IMR-90 (cell line): ENCODE measurements at regions not wholly inside any gene's neighbourhood (a gene's known extent, or its start where the extent isn't known, plus 50 kb on each side); places are given as distances from the start of the nearest gene placed in this dataset.

Experiments used
- ATAC-seq: fragments of 200-7000 bp; cut with Tn5 transposase; 2 replicates; pipeline ENCODE4 v1.9.1; 2020; ENCODE audit warnings: low read depth, mild to moderate bottlenecking, moderate library complexity
- BruUV-seq: library from RNA; stranded (reverse); fragments of 400-500 nt; replicated peaks from 2 replicates; lab custom pipeline; 2021; lab: Mats Ljungman, UMichigan
- CTCF ChIA-PET: fragments of 300-600 bp; formaldehyde crosslinking; extraction: SDS; loops from one replicate; lab custom pipeline; 2021; ENCODE audit warnings: antibody characterized with exemption; lab: Yijun Ruan, JAX
- POLR2A ChIA-PET: fragments of 300-600 bp; sonication (Branson Sonifier 250); formaldehyde crosslinking; loops from one replicate; lab custom pipeline; 2022; ENCODE audit warnings: antibody characterized with exemption; ENCODE audit not compliant: unreplicated experiment; lab: Charles Lee
- DNase-seq: peaks from one replicate; pipeline ENCODE4 v3.0.0; 2013
- H2AFZ ChIP-seq: replicated peaks from 2 replicates; pipeline ENCODE3; 2013; ENCODE audit warnings: low read length, mild to moderate bottlenecking; ENCODE audit not compliant: poor library complexity
- H2AK5ac ChIP-seq: 2 replicates; pipeline ENCODE4 v1.6.1; 2013; ENCODE audit warnings: low read depth, low read length, inconsistent platforms
- H2AK9ac ChIP-seq: replicated peaks from 2 replicates; pipeline ENCODE3; 2013; ENCODE audit warnings: mild to moderate bottlenecking, low read depth, low read length, moderate library complexity; ENCODE audit not compliant: poor library complexity
- H2BK120ac ChIP-seq: 2 replicates; pipeline ENCODE4 v1.6.1; 2013; ENCODE audit warnings: low read depth, low read length, inconsistent platforms
- H2BK15ac ChIP-seq: 3 replicates; pipeline ENCODE4 v1.6.1; 2013; ENCODE audit warnings: low read depth, low read length, inconsistent platforms
- H2BK20ac ChIP-seq: 2 replicates; pipeline ENCODE4 v1.6.1; 2013; ENCODE audit warnings: low read depth, mild to moderate bottlenecking, inconsistent platforms, low read length, moderate library complexity
- H2BK5ac ChIP-seq: 2 replicates; pipeline ENCODE4 v1.6.1; 2013; ENCODE audit warnings: mild to moderate bottlenecking, low read depth, low read length, inconsistent platforms; ENCODE audit not compliant: poor library complexity, severe bottlenecking
- H3K14ac ChIP-seq: replicated peaks from 2 replicates; pipeline ENCODE4 v1.6.1; 2013; ENCODE audit warnings: low read depth, low read length, inconsistent platforms
- H3K18ac ChIP-seq: 2 replicates; pipeline ENCODE4 v1.6.1; 2013; ENCODE audit warnings: low read depth, low read length, control low read depth
- H3K23ac ChIP-seq: 2 replicates; pipeline ENCODE4 v1.6.1; 2013; ENCODE audit warnings: low read depth, low read length, inconsistent platforms
- H3K27ac ChIP-seq: 2 replicates; pipeline ENCODE4 v1.5.1; 2013; ENCODE audit warnings: mild to moderate bottlenecking, control low read depth, low read length; ENCODE audit not compliant: insufficient read depth
- H3K27me3 ChIP-seq: 2 replicates; pipeline ENCODE4 v1.6.1; 2013; ENCODE audit warnings: low read length; ENCODE audit not compliant: control insufficient read depth, insufficient read depth
- H3K36me3 ChIP-seq: 2 replicates; pipeline ENCODE4 v1.6.1; 2013; ENCODE audit warnings: low read length, mixed read lengths; ENCODE audit not compliant: control insufficient read depth, insufficient read depth
- H3K4ac ChIP-seq: 2 replicates; pipeline ENCODE4 v1.6.1; 2013; ENCODE audit warnings: low read depth, low read length, inconsistent platforms
- H3K4me1 ChIP-seq: 2 replicates; pipeline ENCODE4 v1.6.1; 2013; ENCODE audit warnings: low read length, mixed read lengths; ENCODE audit not compliant: control insufficient read depth, insufficient read depth
- H3K4me2 ChIP-seq: 2 replicates; pipeline ENCODE4 v1.6.1; 2013; ENCODE audit warnings: low read depth, mild to moderate bottlenecking, control low read depth, low read length, moderate library complexity
- H3K4me3 ChIP-seq: 2 replicates; pipeline ENCODE4 v1.5.1; 2013; ENCODE audit warnings: low read depth, mild to moderate bottlenecking, control low read depth, low read length, moderate library complexity; ENCODE audit not compliant: insufficient read depth
- H3K56ac ChIP-seq: 2 replicates; pipeline ENCODE4 v1.6.1; 2013; ENCODE audit warnings: low read length, inconsistent platforms; ENCODE audit not compliant: insufficient read depth; ENCODE audit errors: extremely low read depth
- H3K79me1 ChIP-seq, 2 experiments: 2 replicates each; pipeline ENCODE4 v1.6.1; 2013; ENCODE audit warnings: low read length in 2 of 2, inconsistent platforms in 1 of 2, low read depth in 1 of 2
- H3K9ac ChIP-seq: 2 replicates; pipeline ENCODE4 v1.6.1; 2013; ENCODE audit warnings: low read depth, low read length, control low read depth
- H3K9me1 ChIP-seq: 2 replicates; pipeline ENCODE4 v1.6.1; 2013; ENCODE audit warnings: low read length, inconsistent platforms; ENCODE audit not compliant: insufficient read depth
- H3K9me3 ChIP-seq: 2 replicates; pipeline ENCODE4 v1.6.1; 2013; ENCODE audit warnings: low read length; ENCODE audit not compliant: control insufficient read depth, insufficient read depth
- H4K20me1 ChIP-seq: 2 replicates; pipeline ENCODE4 v1.6.1; 2013; ENCODE audit warnings: low read length, inconsistent platforms; ENCODE audit not compliant: insufficient read depth
- H4K5ac ChIP-seq: 2 replicates; pipeline ENCODE4 v1.6.1; 2013; ENCODE audit warnings: mild to moderate bottlenecking, low read depth, low read length, control low read depth
- H4K8ac ChIP-seq, 2 experiments: 2 replicates each; pipeline ENCODE4 v1.6.1; 2013; ENCODE audit warnings: low read depth in 2 of 2, low read length in 2 of 2, control low read depth in 1 of 2, inconsistent platforms in 1 of 2
- H4K91ac ChIP-seq: 2 replicates; pipeline ENCODE4 v1.6.1; 2013; ENCODE audit warnings: low read depth, low read length, inconsistent platforms; ENCODE audit not compliant: insufficient read depth
- BHLHE40 ChIP-seq: fragments of 150-350 bp; IDR thresholded peaks from 2 replicates; pipeline ENCODE4 v1.6.1; 2016; ENCODE audit warnings: mild to moderate bottlenecking, low read depth, low read length
- CEBPB ChIP-seq: IDR thresholded peaks from 2 replicates; pipeline ENCODE4 v1.6.1; 2012; ENCODE audit warnings: low read depth, low read length, improper control_type of control experiment
- CHD1 ChIP-seq: IDR thresholded peaks from 2 replicates; pipeline ENCODE4 v1.6.1; 2012; ENCODE audit warnings: low read depth, low read length, improper control_type of control experiment
- FOS ChIP-seq: fragments of 150-350 bp; IDR thresholded peaks from 2 replicates; pipeline ENCODE4 v1.6.1; 2016; ENCODE audit warnings: low read depth, low read length
- MAFK ChIP-seq: IDR thresholded peaks from 2 replicates; pipeline ENCODE4 v1.6.1; 2012; ENCODE audit warnings: low read depth, low read length, improper control_type of control experiment
- MAZ ChIP-seq: IDR thresholded peaks from 2 replicates; pipeline ENCODE4 v1.6.1; 2012; ENCODE audit warnings: low read depth, mild to moderate bottlenecking, low read length, improper control_type of control experiment, moderate library complexity, borderline replicate concordance
- MXI1 ChIP-seq: IDR thresholded peaks from 2 replicates; pipeline ENCODE4 v1.6.1; 2012; ENCODE audit warnings: low read depth, mild to moderate bottlenecking, low read length, moderate library complexity, borderline replicate concordance
- NFE2L2 ChIP-seq: fragments of 150-350 bp; IDR thresholded peaks from 2 replicates; pipeline ENCODE4 v1.6.1; 2016; ENCODE audit warnings: low read depth, mild to moderate bottlenecking, low read length
- POLR2A ChIP-seq: IDR thresholded peaks from 2 replicates; pipeline ENCODE4 v1.6.1; 2012; ENCODE audit warnings: mild to moderate bottlenecking, low read depth, low read length
- RAD21 ChIP-seq: IDR thresholded peaks from 2 replicates; pipeline ENCODE4 v1.6.1; 2012; ENCODE audit warnings: low read length, improper control_type of control experiment
- RCOR1 ChIP-seq: IDR thresholded peaks from 2 replicates; pipeline ENCODE4 v1.6.1; 2012; ENCODE audit warnings: mild to moderate bottlenecking, low read length, improper control_type of control experiment; ENCODE audit not compliant: insufficient replicate concordance
- RFX5 ChIP-seq: IDR thresholded peaks from 2 replicates; pipeline ENCODE4 v1.8.0; 2012; ENCODE audit warnings: low read depth, mild to moderate bottlenecking, low read length, moderate library complexity
- SMC3 ChIP-seq: fragments of 150-350 bp; IDR thresholded peaks from 2 replicates; pipeline ENCODE4 v1.6.1; 2016; ENCODE audit warnings: low read depth, mild to moderate bottlenecking, antibody characterized with exemption, low read length, moderate library complexity
- WGBS, 2 experiments: methylation state at CpG; one replicate each; pipeline versions ENCODE4 v1.1.5 to v1.1.7; 2013; ENCODE audit warnings: missing lambda C conversion rate in 2 of 2; ENCODE audit not compliant: insufficient read length in 1 of 2; ENCODE audit errors: extremely low coverage in 2 of 2; 5-methylcytosine and 5-hydroxymethylcytosine counted together
- dilution Hi-C: fragments of 300-500 bp; cut with HindIII; formaldehyde crosslinking; loops from one replicate; pipeline ENCODE4 v1.14.3; 2018; ENCODE audit warnings: low sequenced_read_pairs; ENCODE audit not compliant: unreplicated experiment
- in situ Hi-C: fragments of 300-500 bp; cut with MboI; formaldehyde crosslinking; loops from 3 replicates; pipeline ENCODE4 v1.14.3; 2019; ENCODE audit warnings: low sequenced_read_pairs, inconsistent platforms, mixed read lengths
- intact Hi-C: fragments of 100-400 bp; cut with micrococcal nuclease; formaldehyde crosslinking; loops from 2 replicates; pipeline ENCODE4 v1.10.0; 2022
- TF ChIP-seq, protein P1 (sequence below): fragments of 150-350 bp; IDR thresholded peaks from 2 replicates; pipeline ENCODE4 v1.6.1; 2016; ENCODE audit warnings: low read depth, mild to moderate bottlenecking, low read length, moderate library complexity, borderline replicate concordance
- TF ChIP-seq, protein P2 (sequence below): conservative IDR thresholded peaks from 2 replicates; pipeline ENCODE4 v1.5.1; 2012; ENCODE audit warnings: mild to moderate bottlenecking, low read depth, low read length, improper control_type of control experiment
- TF ChIP-seq, protein P3 (sequence below): fragments of 150-350 bp; IDR thresholded peaks from 2 replicates; pipeline ENCODE4 v1.6.1; 2017; ENCODE audit warnings: mild to moderate bottlenecking, antibody characterized with exemption, low read length, low read depth

DNA sequence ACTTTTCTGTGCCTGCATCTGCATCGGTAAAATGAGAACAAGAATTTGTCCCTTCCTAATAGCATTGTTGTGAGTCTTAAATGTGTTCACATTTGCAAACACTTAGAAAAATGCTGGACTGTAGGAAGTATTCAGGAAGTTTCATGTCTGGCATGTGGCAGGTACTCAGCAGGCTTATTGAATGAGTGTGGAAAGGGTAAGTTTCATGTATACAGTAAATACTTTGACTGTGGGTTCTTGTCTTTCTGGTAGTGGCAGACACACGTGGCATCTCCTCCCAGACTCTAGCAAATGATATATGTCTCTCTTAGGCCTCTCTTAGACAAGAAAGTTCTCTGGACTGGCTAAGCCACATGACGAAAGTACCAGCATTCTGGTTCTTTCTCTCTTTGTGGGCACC, 179.2 kb downstream of the C11orf91 start:
- POLR2A ChIA-PET = no interaction called here
- H3K9me1 ChIP-seq = no peaks in the 10 kb centered on the region
- intact Hi-C loops = no loop called here
- H4K91ac ChIP-seq = no peak overlapping the region
- dilution Hi-C loops = no loop called here
- ATAC-seq (no peak), DNase-seq (no peak)
- H3K79me1 ChIP-seq = peaks cover 0 to 5% of the 10 kb centered on the region in 2 experiments; a peak in 1 of 4 replicates
- H3K27ac ChIP-seq = no peak overlapping the region
- H4K5ac ChIP-seq = no peak overlapping the region
- no peak overlapping the region for H2AK5ac ChIP-seq
- H3K36me3 ChIP-seq = no peaks in the 10 kb centered on the region
- no peak overlapping the region for H2BK5ac ChIP-seq
- H3K4me1 ChIP-seq = no peaks in the 10 kb centered on the region
- no peak overlapping the region for H2BK15ac ChIP-seq
- no peak overlapping the region for H2BK20ac ChIP-seq
- H3K9me3 ChIP-seq = no peaks in the 10 kb centered on the region
- no peak overlapping the region for H3K4me3 ChIP-seq
- no peak overlapping the region for H2AK9ac ChIP-seq
- no CpG with 5 or more reads among the region's 3 CpGs for WGBS, 2 experiments
- in situ Hi-C loops = no loop called here
- no peak overlapping the region for H4K8ac ChIP-seq
- BruUV-seq = no TSS peak
- no peaks in the 10 kb centered on the region for H4K20me1 ChIP-seq
- H3K56ac ChIP-seq = no peak overlapping the region
- no peak overlapping the region for H3K14ac ChIP-seq
- no peak overlapping the region for H3K23ac ChIP-seq
- H3K18ac ChIP-seq = no peak overlapping the region
- CTCF ChIA-PET = no interaction called here
- H3K9ac ChIP-seq = no peak overlapping the region
- H2AFZ ChIP-seq = no peak overlapping the region
- H3K27me3 ChIP-seq = no peaks in the 10 kb centered on the region
- no peak overlapping the region for H2BK120ac ChIP-seq
- H3K4ac ChIP-seq = no peak overlapping the region
- no peak for TF ChIP-seq BHLHE40
- no peak for TF ChIP-seq FOS
- TF ChIP-seq, protein P1, sequence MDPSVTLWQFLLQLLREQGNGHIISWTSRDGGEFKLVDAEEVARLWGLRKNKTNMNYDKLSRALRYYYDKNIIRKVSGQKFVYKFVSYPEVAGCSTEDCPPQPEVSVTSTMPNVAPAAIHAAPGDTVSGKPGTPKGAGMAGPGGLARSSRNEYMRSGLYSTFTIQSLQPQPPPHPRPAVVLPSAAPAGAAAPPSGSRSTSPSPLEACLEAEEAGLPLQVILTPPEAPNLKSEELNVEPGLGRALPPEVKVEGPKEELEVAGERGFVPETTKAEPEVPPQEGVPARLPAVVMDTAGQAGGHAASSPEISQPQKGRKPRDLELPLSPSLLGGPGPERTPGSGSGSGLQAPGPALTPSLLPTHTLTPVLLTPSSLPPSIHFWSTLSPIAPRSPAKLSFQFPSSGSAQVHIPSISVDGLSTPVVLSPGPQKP = no peak
- no peak for TF ChIP-seq MAFK
- TF ChIP-seq NFE2L2 = no peak
- no peak for TF ChIP-seq SMC3
- no peak for TF ChIP-seq RFX5
- no peak for TF ChIP-seq MAZ
- no peak for TF ChIP-seq POLR2A
- TF ChIP-seq, protein P2, sequence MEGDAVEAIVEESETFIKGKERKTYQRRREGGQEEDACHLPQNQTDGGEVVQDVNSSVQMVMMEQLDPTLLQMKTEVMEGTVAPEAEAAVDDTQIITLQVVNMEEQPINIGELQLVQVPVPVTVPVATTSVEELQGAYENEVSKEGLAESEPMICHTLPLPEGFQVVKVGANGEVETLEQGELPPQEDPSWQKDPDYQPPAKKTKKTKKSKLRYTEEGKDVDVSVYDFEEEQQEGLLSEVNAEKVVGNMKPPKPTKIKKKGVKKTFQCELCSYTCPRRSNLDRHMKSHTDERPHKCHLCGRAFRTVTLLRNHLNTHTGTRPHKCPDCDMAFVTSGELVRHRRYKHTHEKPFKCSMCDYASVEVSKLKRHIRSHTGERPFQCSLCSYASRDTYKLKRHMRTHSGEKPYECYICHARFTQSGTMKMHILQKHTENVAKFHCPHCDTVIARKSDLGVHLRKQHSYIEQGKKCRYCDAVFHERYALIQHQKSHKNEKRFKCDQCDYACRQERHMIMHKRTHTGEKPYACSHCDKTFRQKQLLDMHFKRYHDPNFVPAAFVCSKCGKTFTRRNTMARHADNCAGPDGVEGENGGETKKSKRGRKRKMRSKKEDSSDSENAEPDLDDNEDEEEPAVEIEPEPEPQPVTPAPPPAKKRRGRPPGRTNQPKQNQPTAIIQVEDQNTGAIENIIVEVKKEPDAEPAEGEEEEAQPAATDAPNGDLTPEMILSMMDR = no peak
- TF ChIP-seq RAD21 = no peak
- TF ChIP-seq MXI1 = no peak
- TF ChIP-seq CEBPB = no peak
- TF ChIP-seq, protein P3, sequence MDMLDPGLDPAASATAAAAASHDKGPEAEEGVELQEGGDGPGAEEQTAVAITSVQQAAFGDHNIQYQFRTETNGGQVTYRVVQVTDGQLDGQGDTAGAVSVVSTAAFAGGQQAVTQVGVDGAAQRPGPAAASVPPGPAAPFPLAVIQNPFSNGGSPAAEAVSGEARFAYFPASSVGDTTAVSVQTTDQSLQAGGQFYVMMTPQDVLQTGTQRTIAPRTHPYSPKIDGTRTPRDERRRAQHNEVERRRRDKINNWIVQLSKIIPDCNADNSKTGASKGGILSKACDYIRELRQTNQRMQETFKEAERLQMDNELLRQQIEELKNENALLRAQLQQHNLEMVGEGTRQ = no peak
- no peak for TF ChIP-seq CHD1
- no peak for TF ChIP-seq RCOR1
- H3K4me2 ChIP-seq = no peak overlapping the region
